HEK293T (cell line): ENCODE measurements at regions not wholly inside any gene's neighbourhood (a gene's known extent, or its start where the extent isn't known, plus 50 kb on each side); places are given as distances from the start of the nearest gene placed in this dataset.

ENCODE experiments used
- ARNT ChIP-seq: fragments of 450-650 bp; IDR thresholded peaks from 2 replicates; pipeline ENCODE4 v1.6.1; 2017; ENCODE audit warnings: mild to moderate bottlenecking
- BHLHE40 ChIP-seq: fragments of 450-650 bp; IDR thresholded peaks from 2 replicates; pipeline ENCODE4 v1.6.1; 2016; ENCODE audit warnings: mild to moderate bottlenecking, moderate library complexity, borderline replicate concordance
- CTBP1 ChIP-seq: fragments of 450-650 bp; IDR thresholded peaks from 2 replicates; pipeline ENCODE4 v1.6.1; 2016; ENCODE audit warnings: borderline replicate concordance
- ELF4 ChIP-seq: fragments of 450-650 bp; IDR thresholded peaks from 2 replicates; pipeline ENCODE4 v1.6.1; 2017; ENCODE audit warnings: antibody characterized with exemption
- FOXA1 ChIP-seq: fragments of 450-650 bp; IDR thresholded peaks from 2 replicates; pipeline ENCODE4 v1.6.1; 2016; ENCODE audit warnings: mild to moderate bottlenecking
- FOXK2 ChIP-seq: fragments of 450-650 bp; IDR thresholded peaks from 2 replicates; pipeline ENCODE4 v1.6.1; 2016; ENCODE audit warnings: mild to moderate bottlenecking
- FOXM1 ChIP-seq: fragments of 450-650 bp; IDR thresholded peaks from 2 replicates; pipeline ENCODE4 v1.6.1; 2017; ENCODE audit warnings: mild to moderate bottlenecking, borderline replicate concordance
- L3MBTL2 ChIP-seq: fragments of 450-650 bp; conservative IDR thresholded peaks from 2 replicates; pipeline ENCODE4 v1.6.1; 2016; ENCODE audit warnings: mild to moderate bottlenecking
- NFRKB ChIP-seq: fragments of 450-650 bp; IDR thresholded peaks from 2 replicates; pipeline ENCODE4 v1.6.1; 2016; ENCODE audit warnings: mild to moderate bottlenecking, moderate library complexity
- PKNOX1 ChIP-seq: fragments of 450-650 bp; IDR thresholded peaks from 2 replicates; pipeline ENCODE4 v1.6.1; 2016
- SP1 ChIP-seq: fragments of 450-650 bp; IDR thresholded peaks from 2 replicates; pipeline ENCODE4 v1.6.1; 2017
- SUZ12 ChIP-seq: fragments of 450-650 bp; IDR thresholded peaks from 2 replicates; pipeline ENCODE4 v1.6.1; 2016; ENCODE audit warnings: mild to moderate bottlenecking
- TARDBP ChIP-seq: fragments of 450-650 bp; IDR thresholded peaks from 2 replicates; pipeline ENCODE4 v1.6.1; 2016
- ZNF384 ChIP-seq: fragments of 450-650 bp; IDR thresholded peaks from 2 replicates; pipeline ENCODE4 v1.6.1; 2016

GRCh38 chr2:15685143-15685542 lies 93.5 kb downstream of the DDX1 start:
- TF ChIP-seq TARDBP (no peak), ARNT (no peak), BHLHE40 (no peak), SP1 (no peak), ELF4 (no peak), NFRKB (no peak), ZNF384 (no peak), FOXA1 (no peak), SUZ12 (no peak), FOXK2 (no peak), L3MBTL2 (no peak), CTBP1 (no peak), FOXM1 (no peak), PKNOX1 (no peak)
